Activated CD8-positive, alpha-beta memory T cell treated with anti-CD3 and anti-CD28 coated beads for 24 hours (primary cell): ENCODE measurements at regions not wholly inside any gene's neighbourhood (a gene's known extent, or its start where the extent isn't known, plus 50 kb on each side); places are given as distances from the start of the nearest gene placed in this dataset.
"Not testable (repeated sequence)": the region's sequence is repeated elsewhere in the genome, so short reads cannot be mapped to it uniquely, and the experiment has no call there.

Experiments
- DNase-seq: peaks from one replicate; pipeline ENCODE4 v3.0.0-alpha.2; 2020

DNA sequence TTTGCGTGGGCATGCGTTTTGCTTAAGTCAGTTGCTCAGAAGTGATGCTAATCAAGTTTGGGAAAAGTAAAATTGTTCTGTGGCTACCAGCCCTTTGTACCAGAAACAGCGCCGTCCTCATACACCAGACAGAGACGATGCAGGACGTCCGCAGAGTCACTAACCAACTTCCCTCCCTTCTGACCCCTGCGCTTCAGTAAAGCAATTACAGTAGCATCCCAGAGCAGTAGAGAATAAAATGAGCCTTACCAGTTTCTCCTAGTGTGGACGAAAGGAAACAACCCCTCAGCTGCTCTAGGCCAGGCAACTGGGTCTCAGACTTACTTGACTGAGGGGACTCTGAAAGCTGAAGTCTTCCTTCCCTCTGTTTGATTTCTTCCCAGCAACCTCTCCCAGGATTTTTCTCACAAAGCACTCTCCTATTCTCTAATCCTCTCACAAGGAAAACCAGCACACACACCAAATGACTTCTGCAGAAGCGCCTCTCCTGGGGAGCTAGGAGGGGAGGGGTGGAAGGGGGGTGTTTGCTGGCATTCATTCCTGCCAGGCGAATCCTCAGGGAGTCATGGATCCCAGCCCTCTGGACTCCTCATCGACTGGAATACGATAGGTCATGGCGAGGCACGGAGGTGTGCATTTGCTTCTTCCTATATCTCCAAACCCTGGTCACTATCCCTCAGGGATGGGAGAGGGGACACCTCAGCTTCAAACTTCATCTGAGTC is 56.0 kb upstream of the MID1 start:
- DNase-seq = no peak

DNA sequence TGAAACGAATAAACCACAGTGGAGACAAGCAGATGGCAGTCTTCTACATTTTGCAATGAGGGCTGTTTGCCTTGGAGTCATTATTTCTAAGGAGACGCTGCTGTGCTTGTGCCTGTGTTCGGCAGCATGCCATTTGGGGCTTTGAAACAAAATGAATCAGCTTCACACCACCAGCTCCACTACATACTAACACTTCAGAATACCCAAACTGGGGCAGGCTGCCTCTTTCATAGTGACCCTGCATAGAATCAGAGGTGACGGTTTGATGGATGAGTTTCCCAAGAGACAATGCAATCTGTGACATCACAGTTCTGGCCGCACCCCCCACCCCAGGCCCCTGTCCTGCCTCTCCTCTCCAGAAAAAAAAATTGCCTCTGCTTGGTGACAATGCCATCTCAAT is 57.1 kb upstream of the MID1 start:
- DNase-seq = no peak

DNA sequence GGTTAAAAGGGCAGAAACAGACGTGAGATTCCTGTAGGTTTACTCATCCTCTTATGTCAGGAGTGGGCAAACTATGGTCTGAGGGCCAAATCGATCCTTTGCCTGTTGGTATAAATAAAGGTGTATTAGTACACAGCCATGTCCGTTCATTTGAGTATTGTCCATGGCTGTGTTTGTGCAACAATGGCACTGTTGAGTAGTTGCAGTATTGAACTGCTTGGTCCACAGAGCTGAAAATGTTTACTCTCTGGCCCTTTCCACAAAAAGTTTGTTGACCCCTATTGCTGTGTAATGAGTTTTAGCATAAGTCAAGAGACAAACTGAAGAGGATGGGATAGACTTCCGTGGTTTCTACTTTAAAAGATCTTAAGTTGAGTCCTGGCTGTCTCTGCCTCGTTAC is 59.0 kb upstream of the MID1 start:
- DNase-seq = no peak

DNA sequence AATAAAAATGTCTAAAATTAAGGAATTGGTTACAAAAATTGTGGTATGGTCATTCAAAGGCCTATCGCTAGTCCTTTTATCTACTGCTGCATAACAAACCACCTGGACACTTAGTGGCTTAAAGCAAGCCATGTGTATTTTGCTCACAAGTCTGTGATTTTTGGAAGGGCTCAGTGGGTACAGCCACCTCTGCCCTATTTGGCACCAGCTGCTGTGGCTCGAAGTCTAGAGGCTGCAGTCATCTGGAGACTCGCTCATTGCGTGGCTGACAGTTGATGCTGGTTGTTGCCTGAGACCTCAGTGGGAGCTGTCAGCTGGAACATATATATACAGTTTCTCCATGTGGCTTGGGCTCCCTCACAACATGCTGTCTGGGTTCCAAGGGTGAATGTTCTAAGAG is 60.8 kb upstream of the MID1 start:
- DNase-seq = no peak

DNA sequence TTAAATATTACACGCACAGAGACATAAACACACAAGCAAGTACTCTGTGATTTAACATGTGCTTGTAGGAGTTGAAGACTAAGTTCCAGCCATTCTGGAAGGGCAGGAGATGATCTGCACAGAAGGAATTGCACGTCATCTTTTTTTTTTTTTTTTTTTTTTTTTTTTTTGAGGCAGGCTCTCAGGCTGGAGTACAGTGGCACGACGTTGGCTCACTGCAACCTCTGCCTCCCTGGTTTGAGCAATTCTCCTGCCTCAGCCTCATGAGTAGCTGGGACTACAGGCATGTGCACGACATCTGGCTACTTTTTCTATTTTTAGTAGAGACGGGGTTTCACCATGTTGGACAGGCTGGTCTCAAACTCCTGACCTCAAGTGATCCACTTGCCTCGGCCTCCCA is 63.2 kb upstream of the MID1 start:
- not testable (repeated sequence) for DNase-seq

DNA sequence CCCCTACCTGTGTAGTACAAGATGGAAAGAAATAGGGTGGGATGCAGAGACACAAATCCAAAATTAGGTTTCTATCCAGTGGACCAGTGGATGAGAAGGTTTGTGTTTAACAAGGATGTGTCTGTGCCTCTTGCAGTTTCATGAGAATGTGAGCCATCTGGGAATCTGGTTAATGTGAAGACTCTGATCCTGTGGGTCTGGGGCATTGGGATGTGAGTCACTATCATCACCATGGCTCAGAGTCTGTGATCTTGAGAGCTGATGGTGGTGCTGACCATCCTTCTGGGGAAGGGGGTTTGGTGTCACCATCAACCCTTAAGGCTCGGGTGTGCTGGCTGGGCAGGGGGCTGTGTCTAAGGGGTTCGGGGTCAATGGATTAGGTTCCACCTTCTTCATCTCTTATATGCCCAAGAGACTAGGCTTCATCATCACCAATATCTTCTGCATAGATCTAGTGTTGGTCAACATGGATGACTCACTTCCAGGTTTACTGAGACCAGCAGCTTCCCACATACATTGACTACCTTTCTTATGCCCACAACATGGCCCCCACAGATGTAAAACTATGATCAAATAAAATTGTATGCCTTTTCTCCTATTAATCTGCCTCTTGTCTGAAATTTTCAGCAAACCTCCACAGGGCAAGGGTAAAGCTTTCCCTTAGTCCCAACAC is 65.7 kb upstream of the MID1 start:
- DNase-seq = no peak

DNA sequence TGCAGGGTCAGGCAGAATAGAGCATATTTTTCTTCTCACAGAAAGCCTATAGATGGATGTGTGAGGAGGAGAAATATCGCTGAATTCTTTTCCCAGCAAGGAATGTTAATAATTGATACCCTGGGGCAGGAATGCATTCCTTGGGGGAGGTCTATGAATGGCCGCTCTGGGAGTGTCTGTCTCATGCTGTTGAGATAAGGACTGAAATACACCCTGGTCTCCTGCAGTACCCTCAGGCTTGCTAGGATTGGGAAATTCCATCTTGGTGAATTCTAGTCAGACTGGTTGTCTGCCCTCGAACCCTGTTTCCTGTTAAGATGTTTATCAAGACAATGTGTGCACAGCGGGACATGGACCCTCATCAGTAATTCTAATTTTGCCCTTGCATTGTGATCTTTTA is 71.4 kb upstream of the MID1 start:
- not testable (repeated sequence) for DNase-seq

DNA sequence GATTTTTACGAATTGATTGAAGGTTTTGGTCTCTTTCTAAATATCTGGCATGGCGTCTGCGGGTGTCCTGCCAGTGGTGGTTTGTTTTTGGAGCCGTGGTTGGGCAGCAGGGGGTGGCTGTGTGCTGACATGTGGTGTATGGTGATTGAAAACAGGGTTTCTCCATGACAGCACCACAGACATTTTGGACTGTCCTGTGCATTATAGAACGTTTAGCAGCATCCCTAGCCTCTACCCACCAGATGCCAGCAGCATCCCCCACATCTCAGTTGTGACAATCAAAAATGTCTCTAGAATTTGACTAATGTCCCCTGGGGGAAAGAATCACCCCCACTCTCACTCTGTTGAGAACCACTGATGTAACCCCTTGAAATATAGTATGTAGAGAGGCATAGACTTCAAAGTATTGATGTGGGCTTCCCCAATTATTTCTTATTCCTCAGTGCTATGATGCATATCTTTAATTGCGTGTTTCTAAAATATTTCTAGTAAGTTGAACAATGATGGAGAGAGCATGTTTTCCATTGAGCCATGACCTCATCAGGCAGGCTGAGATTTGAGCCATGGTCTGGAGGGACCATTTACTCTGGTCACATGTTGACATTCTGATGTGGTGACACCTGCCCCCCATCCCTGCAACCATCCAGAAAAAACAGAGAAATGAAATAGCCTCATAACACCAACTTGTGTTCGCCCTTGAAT is 77.4 kb upstream of the MID1 start:
- no peak for DNase-seq

DNA sequence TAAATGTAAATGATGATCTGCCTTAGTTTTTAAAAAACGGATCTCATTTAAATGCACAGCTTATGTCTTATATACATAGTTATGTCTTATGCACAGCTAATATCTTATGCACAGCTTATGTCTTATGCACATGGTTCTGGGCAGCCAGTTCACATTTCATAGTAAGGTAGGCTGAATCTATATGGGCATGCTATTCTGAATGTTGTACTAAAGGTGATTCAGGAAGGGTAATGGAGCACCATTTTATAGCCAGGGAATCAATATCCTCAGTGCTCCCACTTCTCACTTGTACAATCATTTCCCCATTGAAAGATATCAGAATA is 77.9 kb upstream of the MID1 start:
- no peak for DNase-seq

DNA sequence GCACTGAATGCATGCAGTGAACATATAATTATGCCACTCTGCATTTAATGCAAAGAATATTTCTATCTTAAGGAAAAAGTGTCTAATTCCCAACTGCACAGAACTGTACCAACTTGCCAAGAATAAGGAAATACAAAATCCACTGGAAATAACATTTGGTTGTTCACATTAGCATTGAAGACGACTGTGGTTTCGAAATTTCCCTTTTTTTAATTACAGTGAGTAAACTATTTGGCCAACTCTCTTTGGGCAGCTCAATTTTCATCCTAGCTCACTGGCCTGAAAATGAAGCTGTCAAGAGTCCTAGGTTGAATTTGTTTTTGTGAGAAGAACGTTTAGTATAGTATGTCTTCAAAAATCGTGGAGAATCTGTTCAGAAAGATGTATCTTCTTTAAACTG is 81.6 kb upstream of the MID1 start:
- DNase-seq = no peak

DNA sequence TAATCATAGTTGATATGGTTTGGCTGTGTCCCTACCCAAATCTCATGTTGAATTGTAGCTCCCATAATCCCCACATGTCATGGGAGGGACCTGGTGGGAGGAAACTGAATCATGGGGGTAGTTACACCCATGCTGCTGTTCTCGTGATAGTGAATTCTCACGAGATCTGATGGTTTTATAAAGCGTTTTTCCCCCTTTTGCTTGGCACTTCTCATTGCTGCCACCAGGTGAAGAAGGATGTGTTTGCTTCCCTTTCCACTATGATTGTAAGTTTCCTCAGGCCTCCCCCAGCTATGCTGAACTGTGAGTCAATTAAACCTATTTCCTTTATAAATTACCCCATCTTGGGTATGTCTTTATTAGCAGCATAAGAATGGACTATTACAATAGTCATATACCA is 86.0 kb upstream of the MID1 start:
- not testable (repeated sequence) for DNase-seq

DNA sequence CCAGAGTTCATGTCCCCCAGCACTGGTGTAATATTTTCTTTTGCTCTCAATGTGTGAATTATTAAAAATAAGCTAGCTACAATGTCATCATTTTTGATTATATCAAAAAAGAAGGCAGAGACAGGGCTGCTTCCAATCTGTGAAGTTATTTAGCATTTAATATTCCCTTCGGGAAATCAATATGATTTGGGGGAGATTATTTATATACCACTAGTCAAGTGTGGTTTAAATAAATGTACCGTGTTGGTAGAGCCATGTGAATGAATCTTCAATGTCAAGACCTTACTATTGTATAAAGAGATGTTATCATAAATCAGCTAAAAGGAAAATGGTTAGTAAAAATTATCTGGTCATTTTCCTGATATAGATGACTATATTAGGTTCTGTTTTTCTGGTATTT is 87.4 kb upstream of the MID1 start:
- no peak for DNase-seq

DNA sequence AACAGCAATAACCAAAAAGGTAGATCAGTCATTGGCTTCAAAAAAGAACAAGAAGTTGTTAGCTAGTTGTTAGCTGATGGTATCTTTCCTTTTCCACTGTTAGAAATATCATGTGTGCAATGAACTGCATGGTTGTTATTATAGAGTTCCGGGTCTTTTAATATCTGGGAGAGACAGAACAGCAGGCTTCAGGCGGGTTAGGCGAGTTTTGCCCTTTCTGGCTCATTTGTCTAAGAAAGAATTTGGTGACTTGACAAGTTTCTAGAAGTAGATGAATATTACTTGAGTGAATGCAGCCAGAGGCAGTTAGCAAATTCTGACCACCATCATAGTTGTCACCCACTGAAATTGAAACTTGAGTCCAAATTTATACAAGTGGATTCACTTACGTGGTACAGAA is 88.9 kb upstream of the MID1 start:
- DNase-seq = no peak

DNA sequence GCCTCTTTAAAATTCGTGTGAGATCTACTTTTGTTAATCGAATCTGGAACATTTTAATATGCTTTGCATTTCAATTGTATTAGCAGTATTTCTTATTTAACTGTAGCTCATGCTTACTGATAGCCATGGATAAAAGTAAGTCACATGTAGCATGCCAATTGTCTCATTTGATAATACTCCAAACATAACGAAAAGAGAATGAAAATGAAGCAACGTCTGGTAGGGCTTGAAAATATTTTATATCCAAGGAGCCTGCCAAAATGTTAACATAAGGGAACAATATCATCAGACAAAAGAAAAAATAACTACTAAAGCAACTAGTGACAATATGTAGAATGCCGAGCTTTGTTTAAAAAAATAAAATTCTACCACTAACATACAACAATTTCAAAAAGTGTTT is 94.1 kb upstream of the MID1 start:
- DNase-seq = no peak

DNA sequence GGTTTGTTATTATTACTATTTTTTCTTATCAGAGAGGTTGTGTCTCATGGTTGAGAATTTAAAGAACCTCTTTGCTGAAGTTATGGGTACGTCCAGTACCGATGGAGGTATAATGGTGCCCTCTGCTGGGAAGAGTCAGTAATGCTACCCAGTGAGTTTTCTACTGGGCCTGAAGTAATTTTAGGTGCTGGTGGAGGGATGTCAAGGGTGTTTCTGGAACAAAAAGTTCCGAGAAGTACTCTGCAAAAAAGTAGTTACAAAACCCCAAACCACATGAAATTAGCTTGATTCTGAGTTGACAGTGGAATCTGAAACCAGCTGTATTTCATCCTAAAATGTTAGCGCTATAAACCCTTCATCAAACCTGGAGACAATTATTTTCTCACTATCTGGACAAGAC is 102.5 kb upstream of the MID1 start:
- DNase-seq = peak; percentile 60

DNA sequence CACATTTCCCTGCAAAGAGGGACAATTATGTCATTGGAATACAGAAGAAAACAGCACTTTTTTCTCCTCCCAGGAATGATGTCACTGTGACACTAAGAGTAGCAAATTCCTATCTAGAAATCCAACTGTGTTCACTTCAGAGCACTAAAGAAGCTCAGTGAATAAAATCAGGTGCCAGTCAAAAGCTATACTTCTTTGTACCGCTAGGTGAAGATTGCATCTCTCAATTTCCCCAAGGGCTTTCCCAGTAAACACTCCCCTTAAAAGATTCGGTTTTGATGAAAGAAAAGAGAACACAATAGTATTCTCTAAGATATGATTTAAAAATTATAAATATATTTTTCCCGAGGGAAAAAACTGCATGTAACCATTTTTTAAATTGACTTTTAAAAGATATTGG is 104.7 kb upstream of the MID1 start:
- DNase-seq = no peak

DNA sequence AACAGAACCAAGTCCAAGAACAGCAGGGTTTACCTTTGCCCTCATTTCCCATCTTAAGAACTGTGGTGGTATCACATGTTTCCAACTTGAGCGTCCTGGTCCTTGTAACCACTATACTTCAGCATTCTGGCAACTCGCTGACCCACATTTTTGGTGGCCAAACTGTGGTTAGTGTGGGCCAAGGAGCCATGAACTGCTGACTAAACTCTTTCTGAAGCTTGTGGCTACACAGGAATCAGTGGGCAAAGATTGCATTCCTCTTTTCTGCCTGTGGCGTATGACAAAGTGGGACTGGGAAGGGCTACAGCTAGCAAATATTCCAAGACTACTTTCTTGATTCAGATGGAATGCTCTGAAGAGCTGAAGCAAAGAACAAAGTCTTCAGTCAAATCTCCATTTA is 106.3 kb upstream of the MID1 start:
- no peak for DNase-seq

DNA sequence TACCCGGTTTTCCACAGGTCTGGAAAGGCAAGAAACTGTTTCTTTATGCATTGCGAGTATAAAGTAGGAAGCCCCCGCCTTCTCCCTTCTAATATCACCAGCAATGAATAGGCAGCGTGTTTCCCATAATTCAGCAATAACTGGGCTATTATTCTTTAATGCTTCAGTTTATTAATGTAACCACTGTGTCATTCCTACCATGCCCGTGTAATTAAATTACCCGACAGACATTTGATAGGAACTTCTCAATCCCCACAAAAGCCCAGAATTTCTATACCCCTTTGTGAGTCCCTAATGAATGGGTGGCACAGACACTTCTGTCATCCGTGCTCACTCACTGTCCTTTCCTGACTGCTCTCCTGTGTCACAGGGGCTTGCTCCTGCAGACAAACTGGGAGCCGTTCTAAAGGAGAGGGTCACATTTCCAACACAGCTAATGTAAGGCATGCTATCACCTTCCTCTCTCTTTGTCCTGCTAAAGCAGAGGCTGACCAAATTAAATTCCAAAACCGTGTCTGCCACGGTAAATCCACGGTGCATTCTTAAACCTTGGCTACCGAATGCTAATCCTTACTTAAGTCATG is 108.5 kb upstream of the MID1 start:
- DNase-seq = no peak

DNA sequence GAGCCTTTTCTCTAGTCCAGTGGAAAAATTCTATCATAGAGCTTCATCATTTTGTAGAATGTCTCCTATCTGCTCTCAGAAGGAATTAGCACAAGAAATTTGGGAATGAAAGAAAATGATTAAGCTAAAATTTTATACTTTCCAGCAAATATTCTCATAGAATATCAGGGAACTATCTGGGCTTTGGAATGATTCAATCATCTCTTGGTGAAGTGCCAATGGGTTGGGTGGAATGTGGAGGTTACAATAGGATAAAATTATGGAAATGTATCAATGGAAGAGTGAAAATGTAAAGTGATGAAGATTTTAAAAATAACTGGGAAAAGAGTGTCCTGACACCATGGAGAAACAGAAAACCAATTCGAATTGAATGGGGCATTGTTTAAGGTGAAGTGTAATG is 119.0 kb upstream of the MID1 start:
- DNase-seq = no peak

DNA sequence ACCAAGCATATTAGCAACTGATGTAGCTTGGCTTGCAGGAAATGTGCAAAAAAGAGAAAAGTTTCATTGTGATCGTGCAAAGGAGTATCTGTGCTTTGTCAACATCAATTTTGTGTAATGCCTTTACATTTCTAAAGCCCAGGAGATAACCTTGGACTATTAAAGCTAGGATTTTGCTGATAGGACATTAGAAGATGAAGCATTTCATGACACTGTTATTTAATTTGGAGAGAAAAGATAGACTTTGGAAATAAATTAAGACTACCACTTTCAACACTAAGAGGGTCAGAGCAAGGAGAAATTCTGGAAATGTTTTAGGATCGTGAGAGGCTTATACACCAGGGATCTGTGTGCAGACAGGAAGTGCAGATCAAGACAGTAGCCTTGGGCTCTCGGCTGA is 120.6 kb upstream of the MID1 start:
- DNase-seq = no peak

DNA sequence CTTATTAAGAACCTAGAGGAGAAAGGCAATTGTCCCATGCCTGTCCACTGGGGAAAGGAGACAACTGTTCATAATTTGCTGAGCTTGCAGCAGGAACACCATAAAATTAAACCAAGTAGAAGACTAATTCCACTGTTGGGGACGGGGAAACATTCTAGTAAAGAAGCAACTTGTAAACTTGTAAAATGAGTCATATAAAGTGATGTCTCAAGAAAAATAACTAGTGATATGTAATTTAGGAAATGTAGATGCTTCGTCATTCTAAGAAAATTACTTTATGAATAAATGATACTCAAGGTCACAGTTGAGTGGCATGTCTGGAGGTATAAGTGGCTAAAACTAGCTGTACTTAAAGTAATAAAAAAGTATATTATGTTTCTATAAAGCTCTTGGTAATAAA is 121.2 kb upstream of the MID1 start:
- DNase-seq = no peak

DNA sequence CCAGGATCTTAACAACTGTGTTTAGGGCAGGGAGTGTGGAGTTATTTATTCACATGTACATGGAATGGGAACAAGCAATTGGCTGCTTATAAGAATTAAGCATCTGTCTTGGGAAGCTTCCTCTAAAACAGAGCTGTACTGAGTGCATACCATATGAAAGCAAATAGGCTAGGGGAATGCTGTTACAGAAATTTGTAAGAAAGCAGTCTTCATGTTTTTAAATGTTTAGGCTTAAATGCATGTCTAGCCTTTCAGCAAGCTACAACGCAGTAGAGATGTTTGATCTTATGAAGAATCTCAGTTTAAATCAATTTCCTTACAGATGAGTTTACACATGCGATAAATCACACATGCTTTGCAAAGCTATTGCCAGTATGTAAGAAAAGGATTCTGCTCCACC is 123.1 kb upstream of the MID1 start:
- no peak for DNase-seq

DNA sequence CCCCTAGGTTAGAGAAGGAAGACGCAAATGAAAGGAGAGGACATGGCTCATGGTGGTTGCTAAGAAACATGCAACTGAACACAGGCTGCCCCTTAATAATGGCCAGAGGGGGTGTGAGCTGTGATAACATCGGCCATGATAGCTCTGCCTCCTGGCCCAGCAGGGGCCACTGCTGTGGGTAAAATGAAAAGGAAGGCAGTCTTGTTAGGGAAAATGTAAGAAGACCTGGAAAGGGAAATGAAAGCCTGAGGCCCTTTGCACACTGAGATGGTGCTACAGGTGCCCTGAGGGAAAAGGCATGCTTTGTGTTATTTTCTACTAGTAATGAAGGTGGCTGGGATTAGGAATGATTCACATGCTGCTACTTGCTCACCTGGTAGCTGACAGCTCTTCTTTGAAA is 123.6 kb upstream of the MID1 start:
- no peak for DNase-seq

DNA sequence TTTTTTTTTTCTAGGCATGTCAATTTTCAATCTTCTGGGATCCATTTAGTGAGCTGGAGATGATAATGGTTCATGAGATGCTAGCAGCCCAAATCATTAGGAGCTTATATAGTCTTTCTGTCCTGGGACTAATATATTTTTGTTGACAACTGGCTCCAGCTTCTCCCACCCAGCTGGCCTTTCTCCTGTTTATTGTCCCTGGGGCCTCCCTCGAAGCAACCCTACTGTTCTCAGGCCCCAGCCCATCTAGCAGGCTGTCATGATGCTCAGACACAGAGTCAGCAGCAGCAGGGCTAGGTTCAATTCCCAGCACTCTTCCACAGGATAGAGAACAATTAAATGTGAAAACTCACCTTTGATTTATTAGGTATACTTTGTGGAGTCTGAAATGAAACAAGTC is 127.6 kb upstream of the MID1 start:
- DNase-seq = no peak
